CD4-positive, alpha-beta T cell (primary cell): ENCODE measurements at regions not wholly inside any gene's neighbourhood (a gene's known extent, or its start where the extent isn't known, plus 50 kb on each side); places are given as distances from the start of the nearest gene placed in this dataset.

Experiments used
- ATAC-seq: fragments of 200-7000 bp; cut with Tn5 transposase; one replicate; pipeline ENCODE4 v1.10.0; 2022; ENCODE audit warnings: mild to moderate bottlenecking; ENCODE audit not compliant: poor library complexity
- CTCF ChIA-PET: fragments of 350-600 bp; sonication (Branson Sonifier 250); formaldehyde crosslinking; loops from one replicate; lab custom pipeline; 2021; ENCODE audit warnings: antibody characterized with exemption, inconsistent platforms; lab: Charles Lee
- POLR2A ChIA-PET: fragments of 350-600 bp; sonication (Branson Sonifier 250); formaldehyde crosslinking; loops from one replicate; lab custom pipeline; 2021; ENCODE audit warnings: antibody characterized with exemption, inconsistent platforms; lab: Charles Lee
- DNase-seq, 14 experiments: peaks; one replicate each; pipeline ENCODE4 v3.0.0-alpha.2; 2013 to 2020; ENCODE audit warnings: mixed read lengths in 2 of 14
- H3K27ac ChIP-seq, 2 donors: one replicate each; pipeline versions ENCODE4 v1.5.1 to v1.7.0; 2013; ENCODE audit warnings: low read length in 2 of 2, low read depth in 1 of 2, mild to moderate bottlenecking in 1 of 2
- H3K27me3 ChIP-seq, 2 experiments: 1 replicate in 1 of 2; 2 replicates in 1 of 2; pipeline versions ENCODE4 v1.6.1 to v1.7.0; 2013; ENCODE audit warnings: low read length in 2 of 2, control low read depth in 1 of 2, mild to moderate bottlenecking in 1 of 2, moderate library complexity in 1 of 2; ENCODE audit not compliant: insufficient read depth in 2 of 2, control insufficient read depth in 1 of 2
- H3K36me3 ChIP-seq: one replicate; pipeline ENCODE4 v1.6.1; 2013; ENCODE audit warnings: low read length, control low read depth; ENCODE audit not compliant: insufficient read depth
- H3K4me1 ChIP-seq: one replicate; pipeline ENCODE4 v1.6.1; 2013; ENCODE audit warnings: low read length, control low read depth; ENCODE audit not compliant: insufficient read depth
- H3K4me3 ChIP-seq: one replicate; pipeline ENCODE4 v1.5.1; 2013; ENCODE audit warnings: mild to moderate bottlenecking, low read length, moderate library complexity
- H3K9me3 ChIP-seq, 2 experiments: 1 replicate in 1 of 2; 2 replicates in 1 of 2; pipeline versions ENCODE4 v1.6.1 to v1.7.0; 2013; ENCODE audit warnings: low read length in 2 of 2, mild to moderate bottlenecking in 2 of 2, control low read depth in 1 of 2, moderate library complexity in 1 of 2; ENCODE audit not compliant: control insufficient read depth in 1 of 2, insufficient read depth in 1 of 2
- H3K27ac Mint-ChIP-seq: one replicate; pipeline ENCODE4 v1.8.0; 2020; ENCODE audit warnings: mixed read lengths
- H3K27me3 Mint-ChIP-seq: one replicate; pipeline ENCODE4 v1.8.0; 2021; ENCODE audit warnings: mixed read lengths
- H3K36me3 Mint-ChIP-seq: one replicate; pipeline ENCODE4 v1.8.0; 2021; ENCODE audit warnings: low read depth, mixed read lengths
- H3K4me1 Mint-ChIP-seq: one replicate; pipeline ENCODE4 v1.8.0; 2021; ENCODE audit warnings: low read depth, mixed read lengths
- H3K4me3 Mint-ChIP-seq: one replicate; pipeline ENCODE4 v1.8.0; 2020; ENCODE audit warnings: mild to moderate bottlenecking, mixed read lengths
- H3K9me3 Mint-ChIP-seq: one replicate; pipeline ENCODE4 v1.8.0; 2020; ENCODE audit warnings: mixed read lengths
- intact Hi-C, 2 experiments: fragments of 100-400 bp; cut with DNase I in 1 of 2; cut with micrococcal nuclease in 1 of 2; formaldehyde crosslinking; loops; one replicate each; pipeline versions ENCODE4 v1.15.1 to v1.9.0; 2023 to 2025; cut with DNase I, micrococcal nuclease
- TF ChIP-seq, protein P1 (sequence below): fragments of 200-600 bp; IDR thresholded peaks from one replicate; pipeline ENCODE4 v1.8.0; 2022; ENCODE audit warnings: antibody characterized with exemption, mild to moderate bottlenecking

- Mint-ChIP-seq H3K9me3 (no peaks in the 10 kb centered on the region), H3K36me3 (no peaks in the 10 kb centered on the region), H3K4me1 (no peaks in the 10 kb centered on the region), H3K27me3 (no peaks in the 10 kb centered on the region), H3K27ac (no peak overlapping the region), H3K4me3 (no peak overlapping the region)
- Histone ChIP-seq H3K4me3 (no peak overlapping the region), H3K36me3 (no peaks in the 10 kb centered on the region), H3K4me1 (no peaks in the 10 kb centered on the region), H3K27me3 (no peaks in the 10 kb centered on the region), H3K9me3 (no peaks in the 10 kb centered on the region), H3K27ac (no peak overlapping the region)
- no peak for DNase-seq
- CTCF ChIA-PET, result no interaction called here
- POLR2A ChIA-PET, result no interaction called here
- intact Hi-C loops, result no loop called here
- TF ChIP-seq, protein P1, sequence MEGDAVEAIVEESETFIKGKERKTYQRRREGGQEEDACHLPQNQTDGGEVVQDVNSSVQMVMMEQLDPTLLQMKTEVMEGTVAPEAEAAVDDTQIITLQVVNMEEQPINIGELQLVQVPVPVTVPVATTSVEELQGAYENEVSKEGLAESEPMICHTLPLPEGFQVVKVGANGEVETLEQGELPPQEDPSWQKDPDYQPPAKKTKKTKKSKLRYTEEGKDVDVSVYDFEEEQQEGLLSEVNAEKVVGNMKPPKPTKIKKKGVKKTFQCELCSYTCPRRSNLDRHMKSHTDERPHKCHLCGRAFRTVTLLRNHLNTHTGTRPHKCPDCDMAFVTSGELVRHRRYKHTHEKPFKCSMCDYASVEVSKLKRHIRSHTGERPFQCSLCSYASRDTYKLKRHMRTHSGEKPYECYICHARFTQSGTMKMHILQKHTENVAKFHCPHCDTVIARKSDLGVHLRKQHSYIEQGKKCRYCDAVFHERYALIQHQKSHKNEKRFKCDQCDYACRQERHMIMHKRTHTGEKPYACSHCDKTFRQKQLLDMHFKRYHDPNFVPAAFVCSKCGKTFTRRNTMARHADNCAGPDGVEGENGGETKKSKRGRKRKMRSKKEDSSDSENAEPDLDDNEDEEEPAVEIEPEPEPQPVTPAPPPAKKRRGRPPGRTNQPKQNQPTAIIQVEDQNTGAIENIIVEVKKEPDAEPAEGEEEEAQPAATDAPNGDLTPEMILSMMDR, result no peak
- ATAC-seq, result no peak
These were observed 461.1 kb downstream of the C3orf38 start for GRCh38 chr3:88610820-88611219.

DNA sequence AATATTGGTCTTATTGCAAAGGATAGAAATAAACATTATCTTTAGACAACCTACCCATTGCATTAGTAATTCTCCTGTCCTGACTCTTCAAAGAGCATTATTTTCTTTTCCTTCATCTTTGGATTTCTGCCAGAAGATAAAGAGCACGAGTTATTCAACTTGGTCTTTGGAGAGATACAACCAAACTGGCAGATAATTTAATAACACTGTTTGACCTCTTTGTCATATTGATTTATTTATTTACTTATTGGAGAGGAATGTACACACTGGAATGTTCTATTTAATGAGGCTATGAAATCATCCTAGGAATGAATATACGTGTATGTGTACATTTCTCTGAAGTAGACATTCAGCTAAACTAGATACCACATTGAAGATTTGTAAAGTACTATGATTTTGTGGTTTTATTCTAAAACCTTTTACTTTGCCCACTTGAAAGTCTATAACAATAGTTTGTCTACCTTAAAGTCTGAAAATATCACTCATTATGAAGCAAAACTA, 462.1 kb downstream of the C3orf38 start:
- H3K27ac Mint-ChIP-seq, result no peak overlapping the region
- Histone ChIP-seq H3K4me1 (no peaks in the 10 kb centered on the region), H3K27me3 (no peaks in the 10 kb centered on the region), H3K36me3 (no peaks in the 10 kb centered on the region), H3K9me3 (no peaks in the 10 kb centered on the region), H3K27ac (no peak overlapping the region), H3K4me3 (no peak overlapping the region)
- H3K4me1 Mint-ChIP-seq, result no peaks in the 10 kb centered on the region
- intact Hi-C loops, result no loop called here
- DNase-seq (no peak), ATAC-seq (no peak)
- H3K9me3 Mint-ChIP-seq, result no peaks in the 10 kb centered on the region
- no peaks in the 10 kb centered on the region for H3K27me3 Mint-ChIP-seq
- POLR2A ChIA-PET, result no interaction called here
- no peak overlapping the region for H3K4me3 Mint-ChIP-seq
- TF ChIP-seq, protein P1, result no peak
- CTCF ChIA-PET, result no interaction called here
- H3K36me3 Mint-ChIP-seq, result no peaks in the 10 kb centered on the region

- Histone ChIP-seq H3K9me3 (no peaks in the 10 kb centered on the region), H3K4me3 (no peak overlapping the region), H3K27me3 (no peaks in the 10 kb centered on the region), H3K27ac (no peak overlapping the region), H3K4me1 (no peaks in the 10 kb centered on the region), H3K36me3 (no peaks in the 10 kb centered on the region)
- ChIA-PET CTCF (no interaction called here), POLR2A (no interaction called here)
- no peaks in the 10 kb centered on the region for H3K27me3 Mint-ChIP-seq
- H3K4me1 Mint-ChIP-seq, result no peaks in the 10 kb centered on the region
- DNase-seq (no peak), ATAC-seq (no peak)
- H3K36me3 Mint-ChIP-seq, result no peaks in the 10 kb centered on the region
- intact Hi-C loops, result no loop called here
- H3K9me3 Mint-ChIP-seq, result no peaks in the 10 kb centered on the region
- no peak overlapping the region for H3K4me3 Mint-ChIP-seq
- no peak overlapping the region for H3K27ac Mint-ChIP-seq
- TF ChIP-seq, protein P1, result no peak
These were observed 466.7 kb downstream of the C3orf38 start for GRCh38 chr3:88616413-88616812.
